ENCODE measurements at regions not wholly inside any gene's neighbourhood (a gene's known extent, or its start where the extent isn't known, plus 50 kb on each side); places are given as distances from the start of the nearest gene placed in this dataset.

- TF ChIP-seq FOXA1 (IDR thresholded peaks at IDR 0.05) (no peak), TAF1 (conservative IDR thresholded peaks at IDR 0.05) (no peak), EGR1 (IDR thresholded peaks at IDR 0.05; ENCODE audit: low read depth in 2 of 2) (no peak), ZBTB33 (IDR thresholded peaks at IDR 0.05) (no peak), YY1 (IDR thresholded peaks at IDR 0.05) (no peak), JUND (IDR thresholded peaks at IDR 0.05) (no peak), CTCF (IDR thresholded peaks at IDR 0.05; ENCODE audit: low read depth, low read length, missing input control) (no peak), GABPA (IDR thresholded peaks at IDR 0.05 in 1 of 2, conservative IDR thresholded peaks at IDR 0.05 in 1 of 2) (no peak), REST (IDR thresholded peaks at IDR 0.05) (no peak), NR2F2 (IDR thresholded peaks at IDR 0.05) (no peak), MAX (IDR thresholded peaks at IDR 0.05) (no peak)
Observed at GRCh38 chr21:29991624-29992023, 51.8 kb upstream of the GRIK1 start.

GRCh38 chr21:29989634-29990234 is 49.9 kb upstream of the GRIK1 start:
- no peak for DNase-seq (ENCODE audit: low spot score)
- peaks cover 0 to 9% (median 4%) of the 10 kb centered on the region in 4 donors for H3K9me3 ChIP-seq (ENCODE audit: control insufficient read depth in 4 of 4, low read length in 3 of 4)
- H3K9ac ChIP-seq (ENCODE audit: low read depth in 1 of 2, low read length in 2 of 2), result no peak overlapping the region
- no peaks in the 10 kb centered on the region for H3K36me3 ChIP-seq (ENCODE audit: control insufficient read depth in 4 of 4, insufficient read depth in 3 of 4, low read depth in 1 of 4, low read length in 3 of 4)
- no peak overlapping the region for H3K4me3 ChIP-seq (ENCODE audit: low read depth in 1 of 3, low read length in 3 of 3)
- no peaks in the 10 kb centered on the region for H3K4me1 ChIP-seq (ENCODE audit: control insufficient read depth in 4 of 4, insufficient read depth in 4 of 4, low read length in 3 of 4)
- H3K27me3 ChIP-seq (ENCODE audit: control insufficient read depth in 4 of 4, insufficient read depth in 4 of 4, low read length in 3 of 4), result no peaks in the 10 kb centered on the region
- WGBS, result 84% methylated on average over 3 of the region's 3 CpGs
- H3K27ac ChIP-seq (ENCODE audit: low read depth in 1 of 2, low read length in 2 of 2), result no peak overlapping the region
- TF ChIP-seq TAF1 (conservative IDR thresholded peaks at IDR 0.05) (no peak), MAX (IDR thresholded peaks at IDR 0.05) (no peak), ATF3 (IDR thresholded peaks at IDR 0.05) (no peak), EGR1 (IDR thresholded peaks at IDR 0.05; ENCODE audit: low read depth in 2 of 2) (no peak), SP1 (IDR thresholded peaks at IDR 0.05) (no peak), FOXA1 (IDR thresholded peaks at IDR 0.05) (no peak), REST (IDR thresholded peaks at IDR 0.05) (no peak), FOXA2 (IDR thresholded peaks at IDR 0.05) (no peak)

More at GRCh38 chr21:29991624-29992023, 51.8 kb upstream of the GRIK1 start:
- H3K27me3 ChIP-seq (ENCODE audit: control insufficient read depth in 4 of 4, insufficient read depth in 4 of 4, low read length in 3 of 4), result no peaks in the 10 kb centered on the region
- WGBS, result 76% methylated on average over 6 of the region's 6 CpGs
- no peak for DNase-seq (ENCODE audit: low spot score)
- H3K9me3 ChIP-seq (ENCODE audit: control insufficient read depth in 4 of 4, low read length in 3 of 4), result no peaks in the 10 kb centered on the region
- no peaks in the 10 kb centered on the region for H3K4me1 ChIP-seq (ENCODE audit: control insufficient read depth in 4 of 4, insufficient read depth in 4 of 4, low read length in 3 of 4)
- no peak overlapping the region for H3K27ac ChIP-seq (ENCODE audit: low read depth in 1 of 2, low read length in 2 of 2)
- no peak overlapping the region for H3K9ac ChIP-seq (ENCODE audit: low read depth in 1 of 2, low read length in 2 of 2)
- no peaks in the 10 kb centered on the region for H3K36me3 ChIP-seq (ENCODE audit: control insufficient read depth in 4 of 4, insufficient read depth in 3 of 4, low read depth in 1 of 4, low read length in 3 of 4)
- no peak overlapping the region for H3K4me3 ChIP-seq (ENCODE audit: low read depth in 1 of 3, low read length in 3 of 3)
